HepG2 (cell line): ENCODE measurements at regions not wholly inside any gene's neighbourhood (a gene's known extent, or its start where the extent isn't known, plus 50 kb on each side); places are given as distances from the start of the nearest gene placed in this dataset.

Experiments used
- ATAC-seq: fragments of 200-7000 bp; cut with Tn5 transposase; 3 replicates; pipeline ENCODE4 v1.9.1; 2020; ENCODE audit warnings: mild to moderate bottlenecking, moderate library complexity
- BruUV-seq: library from RNA; stranded (reverse); fragments of 400-500 nt; replicated peaks from 2 replicates; lab custom pipeline; 2021; lab: Mats Ljungman, UMichigan
- CTCF ChIA-PET: fragments of 300-600 bp; formaldehyde crosslinking; extraction: SDS; loops from one replicate; lab custom pipeline; 2021; ENCODE audit warnings: low total read pairs, inconsistent platforms, low intra/inter-chr PET ratio; lab: Yijun Ruan, JAX
- POLR2A ChIA-PET: fragments of 350-600 bp; sonication (Branson Sonifier 250); formaldehyde crosslinking; loops from one replicate; lab custom pipeline; 2020; ENCODE audit warnings: antibody characterized with exemption, inconsistent platforms; lab: Yijun Ruan, JAX
- DNase-seq: peaks from one replicate; pipeline ENCODE4 v3.0.0-alpha.2; 2015; ENCODE audit warnings: low spot score
- FAIRE-seq: peaks from 3 replicates; lab custom pipeline; 2011; peaks lifted over from hg19 to GRCh38; lab: Jason Lieb, UNC
- H2AFZ ChIP-seq: one replicate; pipeline ENCODE4 v1.6.1; 2011; ENCODE audit warnings: low read length, inconsistent platforms
- H3K27ac ChIP-seq: fragments of 300-600 bp; 3 replicates; pipeline ENCODE4 v1.8.0; 2011; ENCODE audit warnings: mixed run types, mild to moderate bottlenecking, mixed read lengths, low read length, inconsistent platforms; ENCODE audit not compliant: insufficient read depth; ENCODE audit errors: extremely low read length
- H3K27me3 ChIP-seq, 2 experiments: fragments of 200-600 bp in 1 of 2; 2 replicates in 1 of 2; 3 replicates in 1 of 2; pipeline versions ENCODE4 v1.6.0 to v1.8.0; 2011; ENCODE audit warnings: low read length in 2 of 2, mild to moderate bottlenecking in 2 of 2, moderate library complexity in 2 of 2, inconsistent platforms in 1 of 2; ENCODE audit not compliant: insufficient read depth in 2 of 2, control insufficient read depth in 1 of 2
- H3K36me3 ChIP-seq, 2 experiments: fragments of 200-600 bp in 1 of 2; replicated peaks in 1 of 2; 2 replicates in 1 of 2; 3 replicates in 1 of 2; pipeline versions ENCODE4 v1.5.1 to v1.8.0; 2011; ENCODE audit warnings: low read length in 2 of 2, inconsistent platforms in 1 of 2; ENCODE audit not compliant: insufficient read depth in 2 of 2, control insufficient read depth in 1 of 2
- H3K4me1 ChIP-seq: 2 replicates; pipeline ENCODE4 v1.5.1; 2012; ENCODE audit warnings: low read length, inconsistent platforms; ENCODE audit not compliant: insufficient read depth
- H3K4me2 ChIP-seq: 2 replicates; pipeline ENCODE4 v1.6.0; 2011; ENCODE audit warnings: low read depth, low read length, inconsistent platforms
- H3K4me3 ChIP-seq, 3 experiments: fragments of 200-600 bp in 1 of 3; sonication (generic), shearing (Covaris generic) in 1 of 3; replicated peaks in 1 of 3; 2 replicates each; pipeline ENCODE4 v1.5.1; 2011 to 2016; ENCODE audit warnings: low read length in 3 of 3, inconsistent platforms in 2 of 3, low read depth in 2 of 3, mild to moderate bottlenecking in 2 of 3, control low read depth in 1 of 3, mixed read lengths in 1 of 3; ENCODE audit not compliant: insufficient read depth in 1 of 3
- H3K79me2 ChIP-seq: one replicate; pipeline ENCODE4 v1.6.1; 2011; ENCODE audit warnings: low read length, inconsistent platforms; ENCODE audit not compliant: insufficient read depth
- H3K9ac ChIP-seq: 2 replicates; pipeline ENCODE4 v1.6.0; 2011; ENCODE audit warnings: mild to moderate bottlenecking, low read depth, low read length, inconsistent platforms; ENCODE audit not compliant: insufficient read depth
- H3K9me3 ChIP-seq: 2 replicates; pipeline ENCODE4 v1.5.1; 2012; ENCODE audit warnings: mild to moderate bottlenecking, low read length
- H4K20me1 ChIP-seq: 2 replicates; pipeline ENCODE4 v1.6.0; 2011; ENCODE audit warnings: inconsistent platforms, mild to moderate bottlenecking, low read length, moderate library complexity; ENCODE audit not compliant: insufficient read depth
- JARID2 ChIP-seq: sonication (generic); formaldehyde crosslinking; IDR thresholded peaks from 2 replicates; pipeline ENCODE4 v1.8.1; 2023; ENCODE audit warnings: missing genetic modification reagents, inconsistent platforms; ENCODE audit not compliant: insufficient replicate concordance
- MIXL1 ChIP-seq: IDR thresholded peaks from 2 replicates; pipeline ENCODE4 v1.6.1; 2016
- SIN3B ChIP-seq: fragments of 150-350 bp; IDR thresholded peaks from 2 replicates; pipeline ENCODE4 v1.6.1; 2014; ENCODE audit warnings: low read length
- THAP7 ChIP-seq: sonication (generic); formaldehyde crosslinking; IDR thresholded peaks from 2 replicates; pipeline ENCODE4 v1.8.1; 2023; ENCODE audit warnings: mild to moderate bottlenecking, missing genetic modification reagents
- ZC3H4 ChIP-seq: sonication (generic); formaldehyde crosslinking; IDR thresholded peaks from 2 replicates; pipeline ENCODE4 v1.4.0; 2020; ENCODE audit warnings: missing genetic modification reagents, borderline replicate concordance
- ZNF282 ChIP-seq: fragments of 450-650 bp; IDR thresholded peaks from 2 replicates; pipeline ENCODE4 v1.6.1; 2018; ENCODE audit not compliant: partially characterized antibody
- ZNF33B ChIP-seq: sonication (generic); formaldehyde crosslinking; IDR thresholded peaks from 2 replicates; pipeline ENCODE4 v1.5.1; 2020; ENCODE audit warnings: mild to moderate bottlenecking, missing genetic modification reagents
- WGBS: methylation state at CpG from one replicate; pipeline ENCODE4 v1.1.6; 2017; ENCODE audit warnings: low lambda C conversion rate; 5-methylcytosine and 5-hydroxymethylcytosine counted together
- in situ Hi-C: cut with HindIII; loops from 2 replicates; pipeline ENCODE4 v1.10.0; 2017; ENCODE audit warnings: low pct_unique_long_range_greater_than_20kb; ENCODE audit not compliant: extremely low pct_ligation_motif_present
- intact Hi-C: fragments of 100-400 bp; cut with micrococcal nuclease; formaldehyde crosslinking; loops from one replicate; pipeline ENCODE4 v1.10.0; 2022; ENCODE audit not compliant: unreplicated experiment

- TF ChIP-seq THAP7 (CRISPR knock-in tag): no peak
- no peak for TF ChIP-seq SIN3B
- no peak for TF ChIP-seq MIXL1 (CRISPR knock-in tag)
- TF ChIP-seq JARID2: no peak
Measured at GRCh38 chr1:72365693-72366092, 83.4 kb upstream of the NEGR1 start (continued).

- TF ChIP-seq ZNF282: no peak
- Histone ChIP-seq H3K27me3 (no peaks in the 10 kb centered on the region), H3K36me3 (no peaks in the 10 kb centered on the region), H3K79me2 (no peaks in the 10 kb centered on the region), H2AFZ (no peak overlapping the region), H3K4me2 (no peak overlapping the region), H3K4me1 (0 out of 2 replicates have a peak, but pooled peaks cover 7% of the 10 kb centered on the region), H3K9me3 (no peaks in the 10 kb centered on the region; the same call in 1 of the 2 replicates), H3K4me3 (no peak overlapping the region), H3K9ac (no peak overlapping the region), H3K27ac (no peak overlapping the region), H4K20me1 (no peaks in the 10 kb centered on the region)
- CTCF ChIA-PET: no interaction called here
- no peak for ATAC-seq
- no peak for DNase-seq
- in situ Hi-C loops (no loop called here), intact Hi-C loops (no loop called here)
- FAIRE-seq: no peak
- POLR2A ChIA-PET: no interaction called here
- WGBS: 4% methylated on average over 1 of the region's 1 CpG
- no TSS peak for BruUV-seq
Measured at GRCh38 chr1:72362538-72362937, 80.2 kb upstream of the NEGR1 start.

GRCh38 chr1:72357411-72357810 lies 75.1 kb upstream of the NEGR1 start:
- Histone ChIP-seq H3K9ac (no peak overlapping the region), H3K27me3 (no peaks in the 10 kb centered on the region), H3K27ac (no peak overlapping the region), H4K20me1 (no peaks in the 10 kb centered on the region), H3K4me3 (no peak overlapping the region), H3K36me3 (no peaks in the 10 kb centered on the region), H3K79me2 (no peaks in the 10 kb centered on the region), H3K4me1 (no peaks in the 10 kb centered on the region), H2AFZ (no peak overlapping the region), H3K4me2 (no peak overlapping the region), H3K9me3 (peaks cover 8% of the 10 kb centered on the region; the same call in 1 of the 2 replicates)
- no TSS peak for BruUV-seq
- no peak for DNase-seq
- in situ Hi-C loops (no loop called here), intact Hi-C loops (no loop called here)
- CTCF ChIA-PET: no interaction called here
- TF ChIP-seq ZC3H4 (CRISPR knock-in tag) (no peak), ZNF33B (CRISPR knock-in tag) (no peak)
- 0% methylated on average over 1 of the region's 1 CpG for WGBS
- no peak for ATAC-seq
- POLR2A ChIA-PET: no interaction called here
- FAIRE-seq: no peak
